C4-2B (cell line): ENCODE measurements at regions not wholly inside any gene's neighbourhood (a gene's known extent, or its start where the extent isn't known, plus 50 kb on each side); places are given as distances from the start of the nearest gene placed in this dataset.

Experiments
- ZFX ChIP-seq: fragments of 450-650 bp; IDR thresholded peaks from 2 replicates; pipeline ENCODE4 v1.6.1; 2017
- TF ChIP-seq, protein P1 (sequence below): fragments of 450-650 bp; conservative IDR thresholded peaks from 2 replicates; pipeline ENCODE4 v1.5.1; 2017; ENCODE audit warnings: mild to moderate bottlenecking

DNA sequence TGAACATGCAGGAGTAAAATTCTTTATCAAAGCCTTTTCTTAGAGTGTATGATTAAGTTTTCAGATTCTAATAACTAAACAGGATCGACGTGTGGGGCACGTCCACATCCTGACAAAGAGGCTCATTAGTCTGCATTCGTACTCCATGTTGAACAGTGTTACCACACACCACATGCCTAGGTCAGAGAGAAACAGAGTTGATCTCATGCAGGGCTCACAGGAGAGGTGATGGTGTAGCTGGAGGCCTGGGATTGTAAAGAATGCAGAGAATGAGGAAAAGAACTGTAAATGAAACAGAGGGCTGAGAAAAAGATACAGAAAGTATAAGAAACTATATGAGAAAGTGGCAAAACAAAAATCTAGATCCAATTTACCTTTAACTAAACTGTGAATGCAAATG lies 632.5 kb downstream of the BCL11A start:
- TF ChIP-seq, protein P1, sequence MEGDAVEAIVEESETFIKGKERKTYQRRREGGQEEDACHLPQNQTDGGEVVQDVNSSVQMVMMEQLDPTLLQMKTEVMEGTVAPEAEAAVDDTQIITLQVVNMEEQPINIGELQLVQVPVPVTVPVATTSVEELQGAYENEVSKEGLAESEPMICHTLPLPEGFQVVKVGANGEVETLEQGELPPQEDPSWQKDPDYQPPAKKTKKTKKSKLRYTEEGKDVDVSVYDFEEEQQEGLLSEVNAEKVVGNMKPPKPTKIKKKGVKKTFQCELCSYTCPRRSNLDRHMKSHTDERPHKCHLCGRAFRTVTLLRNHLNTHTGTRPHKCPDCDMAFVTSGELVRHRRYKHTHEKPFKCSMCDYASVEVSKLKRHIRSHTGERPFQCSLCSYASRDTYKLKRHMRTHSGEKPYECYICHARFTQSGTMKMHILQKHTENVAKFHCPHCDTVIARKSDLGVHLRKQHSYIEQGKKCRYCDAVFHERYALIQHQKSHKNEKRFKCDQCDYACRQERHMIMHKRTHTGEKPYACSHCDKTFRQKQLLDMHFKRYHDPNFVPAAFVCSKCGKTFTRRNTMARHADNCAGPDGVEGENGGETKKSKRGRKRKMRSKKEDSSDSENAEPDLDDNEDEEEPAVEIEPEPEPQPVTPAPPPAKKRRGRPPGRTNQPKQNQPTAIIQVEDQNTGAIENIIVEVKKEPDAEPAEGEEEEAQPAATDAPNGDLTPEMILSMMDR = no peak
- no peak for TF ChIP-seq ZFX
